Stimulated activated CD4-positive, alpha-beta T cell treated with anti-CD3 and anti-CD28 coated beads, Interleukin-1b, Interleukin-23, amount 100 ng/mL, for 48 hours (primary cell): ENCODE measurements at regions not wholly inside any gene's neighbourhood (a gene's known extent, or its start where the extent isn't known, plus 50 kb on each side); places are given as distances from the start of the nearest gene placed in this dataset.
"Not testable (repeated sequence)": the region's sequence is repeated elsewhere in the genome, so short reads cannot be mapped to it uniquely, and the experiment has no call there.

Experiments used
- DNase-seq: peaks from one replicate; pipeline ENCODE4 v3.0.0-alpha.2; 2020

DNA sequence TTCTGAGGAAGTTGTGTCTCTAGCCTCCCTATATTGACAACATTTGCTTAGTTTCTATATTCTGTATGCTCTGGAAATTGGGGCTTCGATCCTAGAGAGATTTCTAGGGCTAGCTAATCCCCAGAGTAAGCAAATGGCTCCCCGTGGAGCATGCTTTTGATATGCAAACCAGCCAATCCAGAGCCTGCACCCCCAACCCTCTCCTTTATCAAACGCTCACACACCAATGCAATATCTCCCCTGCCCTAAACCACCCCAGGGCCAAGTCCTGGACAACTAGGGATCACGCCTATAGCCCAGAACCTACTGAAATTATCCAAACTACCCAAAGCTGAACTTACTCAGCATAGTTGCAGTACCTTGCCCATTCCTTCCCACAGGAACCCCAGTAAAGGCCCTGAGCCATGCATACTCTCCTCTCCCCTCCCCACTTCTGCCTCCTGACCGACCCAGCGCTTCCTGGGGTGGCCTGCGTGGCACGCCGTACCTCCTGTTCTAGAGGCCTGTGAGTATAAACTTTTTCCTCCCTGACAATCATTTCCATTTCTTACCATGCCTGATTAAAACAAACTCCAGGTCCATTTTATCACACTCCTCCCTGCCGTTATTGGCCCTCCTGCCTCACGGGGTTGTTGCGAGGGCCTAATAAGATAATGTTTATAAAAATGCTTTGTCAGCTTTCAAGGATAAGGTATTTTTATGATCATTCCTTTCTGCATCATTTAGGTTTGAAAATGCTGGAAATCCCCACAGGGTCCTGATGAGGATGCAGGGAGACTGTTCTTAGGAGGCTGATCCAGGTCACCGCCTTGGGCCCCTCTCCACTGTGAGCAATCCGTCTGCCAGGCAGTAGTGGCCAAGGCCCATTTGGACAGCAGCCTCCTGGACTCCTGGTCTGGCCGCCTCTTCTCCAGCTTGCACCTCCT, 102.7 kb downstream of the TENT5C start:
- no peak for DNase-seq

DNA sequence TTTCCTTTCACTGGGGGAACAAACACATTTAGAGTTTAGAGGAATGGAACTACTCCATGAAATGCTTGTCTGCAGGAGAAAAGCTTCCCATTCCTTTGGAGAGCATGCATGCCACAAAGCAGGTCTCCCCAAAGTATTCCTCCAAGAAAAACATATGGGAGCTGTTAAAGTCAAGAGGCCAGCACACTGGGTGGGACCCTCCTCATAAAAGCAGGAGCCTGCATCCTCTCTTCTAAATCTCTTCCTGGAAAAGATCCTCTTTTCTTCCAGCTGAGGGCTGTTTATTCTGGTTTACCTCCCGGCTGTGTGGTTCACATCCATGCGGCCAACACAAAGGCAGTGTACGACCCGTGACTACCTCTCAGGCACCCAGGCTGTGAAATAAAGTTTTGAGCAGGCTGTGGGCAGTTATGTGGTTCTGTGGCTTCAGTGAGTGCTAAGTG, 103.4 kb downstream of the TENT5C start:
- no peak for DNase-seq

DNA sequence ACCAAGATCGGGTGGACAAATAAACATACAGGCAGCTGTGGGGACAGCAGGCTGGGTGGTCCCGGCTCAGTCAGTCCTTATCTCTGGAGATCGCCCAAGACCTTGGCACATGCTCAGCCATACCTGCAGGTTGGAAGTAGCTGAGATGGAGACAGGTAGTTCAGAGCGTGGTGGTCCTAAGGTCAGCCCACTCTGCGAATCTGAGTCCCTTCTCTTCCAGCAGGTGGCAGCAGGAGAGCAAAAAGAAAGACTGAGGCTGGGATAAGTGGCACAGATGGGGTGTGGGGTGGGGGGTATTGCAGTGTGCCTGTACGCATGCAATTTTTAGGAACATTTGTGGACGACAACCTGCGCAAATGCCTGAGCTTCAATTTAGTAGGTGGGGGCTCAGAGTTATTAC, 104.9 kb downstream of the TENT5C start:
- DNase-seq: no peak

DNA sequence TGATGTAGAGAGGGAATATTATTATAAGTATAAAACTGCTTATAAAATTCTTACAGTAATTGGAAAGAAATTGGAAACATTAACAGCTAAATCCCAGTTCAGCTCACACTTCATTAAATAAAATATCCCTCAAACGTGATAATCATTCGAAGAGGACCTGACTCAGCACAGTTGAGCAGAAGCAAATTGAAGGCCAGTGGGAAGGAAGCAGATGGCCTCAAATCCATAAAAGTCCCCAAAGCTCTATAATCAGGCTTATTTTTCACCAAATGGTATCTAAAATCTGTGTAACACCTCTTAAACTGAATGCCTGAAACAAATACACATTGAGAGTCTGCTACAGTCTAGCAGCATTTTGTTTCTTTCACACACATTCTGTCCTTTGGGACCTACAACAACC, 106.8 kb downstream of the TENT5C start:
- no peak for DNase-seq

DNA sequence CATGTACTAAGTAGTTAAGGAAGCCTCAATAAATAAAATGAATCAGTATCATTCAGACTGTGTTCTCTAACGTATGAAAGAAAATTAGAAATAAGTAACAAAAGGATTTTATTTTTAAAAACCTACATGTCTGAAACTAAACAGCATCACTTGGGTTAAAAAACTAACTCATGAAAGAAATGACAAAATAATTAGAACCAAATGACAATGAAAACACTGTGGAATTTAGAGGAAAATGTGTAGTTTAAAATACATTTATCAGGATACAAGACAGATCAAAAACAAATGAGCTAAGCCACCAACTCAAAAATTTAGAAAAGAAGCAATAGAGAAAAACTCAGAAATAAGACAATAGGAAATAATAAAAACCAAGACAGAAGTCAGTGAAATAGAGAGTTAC, 108.7 kb downstream of the TENT5C start:
- no peak for DNase-seq

DNA sequence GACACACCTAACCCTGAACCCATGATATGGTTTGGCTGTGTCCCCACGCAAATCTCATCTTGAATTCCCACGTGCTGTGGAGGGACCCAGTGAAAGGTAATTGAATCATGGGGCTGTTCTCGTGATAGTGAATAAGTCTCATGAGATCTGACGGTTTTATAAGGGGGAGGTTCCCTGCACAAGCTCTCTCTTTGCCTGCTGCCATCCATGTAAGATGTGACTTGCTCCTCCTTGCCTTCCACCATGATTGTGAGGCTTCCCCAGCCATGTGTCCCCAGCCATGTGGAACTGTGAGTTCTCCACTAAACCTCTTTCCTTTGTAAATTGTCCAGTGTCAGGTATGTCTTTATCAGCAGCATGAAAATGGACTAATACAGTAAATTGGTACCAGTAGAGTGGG, 110.2 kb downstream of the TENT5C start:
- DNase-seq: not testable (repeated sequence)

DNA sequence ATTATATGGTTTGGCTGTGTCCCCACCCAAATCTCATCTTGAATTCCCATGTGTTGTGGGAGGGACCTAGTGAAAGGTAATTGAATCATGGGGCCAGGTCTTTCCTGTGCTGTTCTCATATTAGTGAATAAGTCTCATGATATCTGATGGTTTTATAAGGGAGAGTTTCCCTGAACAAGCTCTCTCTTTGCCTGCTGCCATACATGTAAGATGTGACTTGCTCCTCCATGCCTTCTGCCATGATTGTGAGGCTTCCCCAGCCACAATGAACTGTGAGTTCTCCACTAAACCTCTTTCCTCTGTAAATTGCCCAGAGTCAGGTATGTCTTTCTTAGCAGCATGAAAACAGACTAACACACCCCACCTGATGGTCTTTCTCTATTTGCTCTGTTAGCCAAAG, 112.1 kb downstream of the TENT5C start:
- DNase-seq: not testable (repeated sequence)

DNA sequence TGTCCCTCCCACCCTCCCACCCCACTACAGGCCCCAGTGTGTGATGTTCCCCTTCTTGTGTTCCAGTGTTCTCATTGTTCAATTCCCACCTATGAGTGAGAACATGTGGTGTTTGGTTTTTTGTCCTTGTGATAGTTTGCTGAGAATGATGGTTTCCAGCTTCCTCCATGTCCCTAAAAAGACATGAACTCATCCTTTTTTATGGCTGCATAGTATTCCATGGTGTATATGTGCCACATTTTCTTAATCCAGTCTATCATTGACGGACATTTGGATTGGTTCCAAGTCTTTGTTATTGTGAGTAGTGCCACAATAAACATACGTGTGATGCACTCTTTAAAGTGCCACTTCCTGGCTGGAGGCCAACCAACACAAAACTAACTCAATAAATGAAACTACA, 112.7 kb downstream of the TENT5C start:
- not testable (repeated sequence) for DNase-seq

DNA sequence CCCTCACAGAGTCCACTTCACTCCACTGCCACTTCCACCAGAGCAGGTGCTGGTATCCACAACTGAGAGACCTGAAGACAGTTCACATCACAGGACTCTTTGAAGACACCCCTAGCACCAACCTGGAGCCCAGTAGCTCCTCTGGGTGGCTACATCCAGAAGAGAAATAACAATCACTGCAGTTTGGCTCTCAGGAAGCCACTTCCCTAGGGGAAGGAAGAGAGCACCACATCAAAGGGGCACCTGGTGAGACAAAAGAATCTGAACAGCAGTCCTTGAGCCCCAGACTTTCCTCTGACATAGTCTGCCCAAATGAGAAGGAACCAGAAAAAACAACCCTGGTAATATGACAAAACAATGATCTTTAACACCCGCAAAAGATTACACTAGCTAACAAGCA, 113.2 kb downstream of the TENT5C start:
- DNase-seq: no peak

DNA sequence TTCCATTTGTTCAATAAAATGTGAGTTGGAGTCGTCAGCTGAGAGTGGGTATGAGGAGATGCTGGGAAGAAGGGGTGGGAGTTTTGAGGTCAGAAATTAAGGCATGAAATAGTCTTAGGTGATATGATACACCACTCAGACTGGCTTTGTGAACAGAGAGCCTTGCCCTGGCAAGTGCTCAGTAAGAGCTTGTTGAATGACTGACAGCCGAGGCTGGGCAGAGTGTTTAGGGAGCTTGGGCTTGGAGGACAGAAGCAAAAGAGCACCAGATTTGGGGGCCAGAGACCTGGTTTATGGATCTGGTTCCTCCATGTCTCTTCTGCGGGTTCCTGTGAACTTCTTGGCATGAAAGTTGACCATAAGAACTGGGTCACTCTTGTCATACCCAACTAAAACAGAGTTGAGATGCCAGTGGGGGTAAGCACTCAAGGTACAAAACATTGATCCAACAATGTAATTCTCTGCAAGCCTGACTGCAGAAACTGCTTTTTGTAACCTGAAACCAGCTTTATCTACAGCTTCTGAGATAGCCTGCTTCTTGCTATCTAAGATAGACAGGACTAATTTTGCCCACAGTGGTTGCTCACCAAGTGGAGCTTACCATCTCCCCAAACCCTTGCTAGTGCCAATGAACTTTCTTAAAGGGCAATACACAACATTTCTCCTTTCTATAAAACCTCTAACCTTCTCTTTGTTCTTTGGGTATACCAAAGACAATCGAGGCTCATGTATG, 126.4 kb downstream of the TENT5C start:
- no peak for DNase-seq

DNA sequence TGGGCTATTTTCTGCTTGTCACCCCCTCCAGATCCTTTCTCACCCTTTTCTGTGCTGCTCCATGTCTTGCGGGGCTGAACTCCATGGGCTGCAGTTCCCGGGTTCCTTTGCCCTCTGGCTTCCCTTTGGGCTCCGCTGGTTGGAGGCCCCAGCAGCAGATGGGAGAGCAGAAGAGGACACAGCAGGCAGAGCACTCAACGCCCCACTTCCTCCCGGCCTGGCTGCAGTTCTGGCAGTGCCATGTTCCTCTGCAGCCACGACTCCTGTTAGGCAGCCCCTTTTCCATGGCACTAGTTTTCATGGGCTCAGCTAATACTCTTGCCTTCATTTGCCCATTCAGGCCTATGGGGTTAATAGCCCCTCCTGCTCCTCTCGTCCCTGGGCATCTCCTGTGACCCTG, 127.1 kb downstream of the TENT5C start:
- no peak for DNase-seq

DNA sequence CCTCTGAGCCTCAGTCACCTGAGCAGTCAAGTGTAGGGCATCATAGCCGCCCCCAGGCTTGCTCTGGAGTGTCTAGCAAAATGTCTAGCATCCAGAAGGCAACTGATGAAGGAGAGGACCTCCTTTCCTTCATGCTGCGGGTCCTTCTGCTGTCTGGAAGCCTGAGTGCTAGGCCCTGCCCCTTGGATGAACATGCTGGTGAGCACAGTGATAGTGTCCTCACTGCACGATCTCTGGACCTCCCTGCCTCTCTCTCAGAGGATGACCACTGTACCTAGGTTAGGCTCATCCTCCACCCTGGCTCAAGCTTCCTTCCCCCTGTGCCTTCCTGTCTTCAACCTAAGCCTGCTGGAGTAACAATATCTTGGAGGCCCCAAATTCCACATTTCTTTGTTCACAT, 128.6 kb downstream of the TENT5C start:
- no peak for DNase-seq

DNA sequence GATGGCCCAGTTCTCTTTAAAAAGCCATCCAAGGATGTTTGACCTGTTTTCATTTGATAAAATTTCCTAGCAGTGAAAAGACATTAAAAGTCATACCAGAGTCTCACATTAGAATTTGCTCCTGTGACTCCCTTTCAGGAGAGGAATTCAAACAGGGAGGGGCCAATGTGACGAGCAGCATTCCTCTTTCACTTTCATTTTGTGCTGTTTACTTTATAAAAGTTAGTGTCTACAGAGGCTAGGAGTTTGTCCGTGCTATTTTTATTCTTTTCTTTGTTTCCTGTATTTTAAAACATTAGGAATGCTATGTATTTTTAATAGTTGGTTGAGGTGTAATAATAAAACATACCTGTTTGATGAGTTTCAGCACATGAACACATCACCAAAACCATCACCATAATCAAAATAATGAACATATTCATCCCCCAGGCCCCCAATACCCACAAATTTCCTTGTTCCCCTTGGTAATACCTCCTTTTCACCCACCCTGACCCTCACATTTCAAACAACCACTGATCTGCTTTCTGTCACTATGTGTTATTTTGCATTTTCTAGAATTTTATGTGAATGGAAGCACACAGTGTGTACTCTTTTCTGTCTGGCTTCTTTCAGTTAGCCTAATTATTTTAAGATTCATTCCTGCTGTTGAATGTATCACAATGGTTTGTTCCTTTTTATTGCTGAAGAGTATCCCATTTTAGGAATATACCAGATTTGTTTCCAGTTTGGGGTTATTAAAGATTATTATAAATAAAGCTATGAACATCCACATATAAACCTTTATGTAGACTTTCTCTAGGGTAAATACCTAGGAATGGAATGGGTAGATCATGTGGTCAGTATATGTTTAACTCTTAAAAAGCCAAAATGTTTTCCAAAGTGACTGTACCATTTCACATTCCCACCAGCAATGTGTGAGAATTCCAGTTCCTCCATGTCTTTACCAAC, 129.5 kb downstream of the TENT5C start:
- peak; percentile 13 for DNase-seq

DNA sequence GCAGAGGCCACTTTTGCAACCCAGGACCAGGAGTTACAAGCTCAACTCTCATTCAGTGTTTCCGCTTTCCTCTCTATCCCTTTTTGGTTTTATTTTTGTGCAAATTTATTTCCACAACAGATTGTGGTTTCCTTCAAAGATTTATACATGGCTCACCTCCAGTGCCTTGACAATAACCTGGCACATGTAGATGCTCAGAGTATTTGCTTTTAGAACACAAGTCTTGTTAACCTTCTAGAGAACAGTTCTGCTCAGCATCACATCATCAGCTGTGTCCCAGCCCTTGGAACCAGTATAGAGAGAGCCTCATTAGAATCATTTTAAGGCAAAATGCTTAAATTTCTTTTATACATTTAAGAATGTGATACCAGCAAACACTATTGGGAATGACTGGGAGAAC, 133.7 kb downstream of the TENT5C start:
- no peak for DNase-seq

DNA sequence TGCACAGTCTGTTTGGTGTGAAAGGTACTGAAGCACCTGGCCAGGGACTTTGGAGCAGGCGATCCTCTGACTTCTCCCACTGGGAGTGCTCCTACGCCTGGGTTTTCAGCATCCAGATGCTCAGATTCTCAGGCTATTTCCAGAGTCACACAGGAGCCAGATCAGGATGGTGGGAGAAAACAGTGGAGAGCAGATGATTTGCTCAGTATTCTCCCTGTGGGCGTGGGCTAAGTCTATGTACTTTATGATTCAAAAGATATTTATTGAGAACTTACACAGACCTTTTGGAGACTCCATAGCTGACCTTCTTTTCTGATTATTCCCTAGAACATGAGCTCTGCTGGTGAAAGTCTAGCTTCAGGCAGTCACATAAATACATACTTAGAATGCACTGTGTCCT, 134.6 kb downstream of the TENT5C start:
- no peak for DNase-seq

DNA sequence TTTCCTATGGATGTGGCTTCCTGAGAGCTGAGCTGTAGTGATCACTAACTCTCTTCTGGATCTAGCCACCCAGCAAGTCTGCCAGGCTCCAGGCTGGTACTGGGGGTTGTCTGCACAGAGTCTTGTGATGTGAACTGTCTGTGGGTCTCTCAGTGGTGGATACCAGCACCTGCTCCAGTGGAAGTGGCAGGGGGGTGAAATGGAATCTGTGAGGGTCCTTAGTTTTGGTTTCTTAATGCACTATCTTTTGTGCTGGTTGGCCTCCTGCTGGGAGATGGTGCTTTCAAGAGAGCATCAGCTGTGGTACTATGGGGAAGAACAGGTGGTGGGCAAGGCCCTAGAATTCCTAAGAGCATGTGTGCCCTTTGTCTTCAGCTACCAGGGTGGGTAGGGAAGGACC, 140.7 kb downstream of the TENT5C start:
- DNase-seq: not testable (repeated sequence)

DNA sequence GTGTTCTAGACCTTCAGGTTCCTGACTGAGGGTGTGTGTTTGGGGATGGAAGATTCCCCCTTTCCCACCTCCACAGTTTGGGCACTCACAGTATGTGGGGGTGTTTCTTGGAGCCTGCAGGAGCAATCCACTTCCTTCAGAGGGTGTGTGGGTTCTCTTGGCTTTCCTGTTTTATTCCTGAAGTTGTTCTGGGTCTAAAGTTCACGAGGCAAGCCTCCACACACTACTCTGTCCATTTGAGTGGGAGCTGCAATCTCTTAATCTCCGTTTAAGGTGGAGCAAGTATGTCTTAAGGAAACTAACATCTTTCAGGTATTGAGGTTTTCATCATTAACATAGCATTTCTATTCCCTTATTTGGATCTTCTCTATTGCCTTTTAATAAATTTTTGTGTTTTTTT, 141.8 kb downstream of the TENT5C start:
- DNase-seq: no peak

DNA sequence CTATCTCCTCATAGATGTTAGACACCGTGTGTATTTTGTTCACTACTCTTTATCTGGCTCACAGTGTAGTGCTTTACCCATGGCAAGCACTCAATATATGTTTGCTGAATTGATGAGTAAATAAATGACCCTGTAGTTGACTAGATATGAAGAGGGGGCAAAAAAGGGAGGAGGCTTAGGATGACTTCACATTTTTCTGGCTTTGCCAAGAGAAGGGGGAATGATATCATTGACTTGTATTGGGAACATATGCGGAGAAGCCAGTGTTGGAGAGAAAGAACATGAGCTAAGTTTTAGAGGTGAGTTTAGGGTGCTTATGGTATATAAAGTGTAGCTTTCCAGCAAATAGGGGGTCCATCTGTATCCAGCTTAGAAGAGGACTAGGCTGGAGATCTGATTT, 145.5 kb downstream of the TENT5C start:
- no peak for DNase-seq

DNA sequence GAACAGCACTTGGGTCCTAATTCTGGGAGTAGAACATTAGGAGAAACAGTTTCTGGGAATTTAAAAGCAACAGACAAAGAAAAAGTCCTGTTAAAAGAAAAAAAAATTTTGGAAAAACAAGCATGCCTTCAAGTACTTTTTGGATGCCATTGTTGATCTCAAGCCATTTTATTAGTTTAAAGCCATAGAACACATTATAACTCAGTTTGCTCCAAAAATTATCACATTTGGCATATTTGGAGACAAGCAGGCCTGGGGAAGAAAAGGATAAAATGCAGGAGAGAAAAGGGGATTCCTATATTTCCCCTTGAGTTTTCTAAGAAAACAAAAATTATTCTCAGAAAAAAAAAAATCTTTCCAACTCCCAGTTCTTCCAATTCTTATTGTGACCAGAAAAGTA, 146.8 kb downstream of the TENT5C start:
- DNase-seq: no peak

DNA sequence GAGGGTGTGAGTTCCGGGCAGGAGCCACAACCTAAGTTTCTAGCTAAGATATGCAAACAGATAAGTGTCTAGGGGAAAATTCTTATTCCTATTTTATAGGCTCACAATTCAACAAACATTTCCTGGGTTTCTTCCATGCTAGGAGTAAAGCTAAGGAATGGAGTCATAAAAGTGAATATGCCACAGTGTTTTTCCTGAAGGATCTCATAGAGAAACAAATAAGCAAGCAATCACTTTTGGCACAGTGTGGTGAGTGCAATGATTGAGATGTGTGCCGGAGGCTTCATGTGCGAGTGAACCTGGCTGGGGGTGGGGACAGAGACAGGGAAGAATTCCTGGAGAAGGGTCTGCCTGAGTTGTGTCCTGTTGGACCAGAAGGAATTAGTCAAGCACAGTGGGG, 147.4 kb downstream of the TENT5C start:
- no peak for DNase-seq

DNA sequence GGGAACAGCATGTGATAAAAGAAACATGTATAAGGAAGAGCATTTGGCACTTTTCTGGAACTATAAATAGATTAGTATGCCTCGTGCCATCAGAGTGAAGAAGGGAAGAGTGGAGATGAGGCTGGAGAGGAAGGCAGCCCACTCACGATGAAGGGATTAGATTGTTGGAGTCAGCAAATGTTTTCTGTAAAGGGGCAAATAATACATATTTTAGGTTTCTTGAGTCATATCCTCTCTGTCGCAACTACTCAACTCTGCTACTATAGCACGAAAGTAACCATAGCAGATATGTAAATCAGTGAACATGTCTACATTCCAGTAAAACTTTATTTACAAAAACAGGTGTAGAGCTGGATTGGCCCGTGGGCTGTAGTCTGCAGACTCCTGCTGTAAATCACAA, 147.8 kb downstream of the TENT5C start:
- DNase-seq: no peak

DNA sequence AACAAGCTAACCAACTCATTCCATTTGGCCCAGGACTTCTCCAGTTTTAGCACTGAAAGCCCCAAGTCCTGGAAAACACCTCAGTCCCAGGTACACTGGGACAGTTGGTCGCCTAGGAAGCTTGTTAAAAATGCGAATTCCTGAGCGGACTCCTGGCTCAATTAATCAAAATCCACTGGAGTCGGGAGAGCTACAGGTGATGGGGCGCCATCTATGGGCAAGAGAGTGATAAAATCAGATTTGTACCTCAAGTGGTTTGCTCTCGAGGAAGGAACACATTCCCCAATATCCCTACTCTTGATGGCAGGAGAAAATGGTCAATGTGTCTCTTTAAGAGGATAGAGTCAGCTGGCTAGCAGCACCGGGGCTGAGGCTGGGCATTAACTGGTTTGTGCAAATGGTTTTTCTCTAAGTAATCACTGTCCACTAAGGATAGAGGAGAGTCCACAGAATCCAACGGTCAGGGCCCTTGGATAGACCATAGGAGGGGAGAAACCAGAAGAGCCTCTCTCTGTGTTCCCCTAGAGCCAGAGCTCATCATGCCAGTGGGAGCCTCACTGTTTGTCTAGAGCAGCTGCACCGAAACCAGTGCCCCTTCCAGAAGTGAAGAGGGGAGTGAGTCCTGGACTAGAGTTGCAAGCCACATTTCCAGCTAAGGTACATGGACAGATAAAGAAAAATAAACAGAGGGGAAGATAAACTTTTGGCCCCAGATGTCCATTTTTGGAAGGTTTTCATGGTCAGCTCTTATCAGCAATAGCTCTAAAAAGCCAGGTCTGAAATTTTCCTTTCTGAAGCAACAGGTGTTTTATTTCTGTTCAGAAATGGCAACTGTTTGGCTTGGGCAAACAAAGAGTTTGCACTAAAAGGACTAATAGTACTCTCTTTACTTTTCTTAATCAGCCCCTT, 148.5 kb downstream of the TENT5C start:
- DNase-seq: peak; percentile 28
